ENCODE measurements at regions not wholly inside any gene's neighbourhood (a gene's known extent, or its start where the extent isn't known, plus 50 kb on each side); places are given as distances from the start of the nearest gene placed in this dataset.

- DNase-seq (ENCODE audit: low read depth in 3 of 3, low spot score in 2 of 3) = no peak
Measured at GRCh38 chr11:69967484-69967883, 110.6 kb upstream of the ANO1 start.

- no peak for DNase-seq (ENCODE audit: low read depth in 3 of 3, low spot score in 2 of 3)
Measured at GRCh38 chr11:69968396-69969347, 109.4 kb upstream of the ANO1 start.

- no peak for DNase-seq (ENCODE audit: low read depth in 3 of 3, low spot score in 2 of 3)
Measured at GRCh38 chr11:69969890-69970784, 108.0 kb upstream of the ANO1 start.

- DNase-seq (ENCODE audit: low read depth in 3 of 3, low spot score in 2 of 3) = no peak
Measured at GRCh38 chr11:69970785-69971535, 107.2 kb upstream of the ANO1 start.

- no peak for DNase-seq (ENCODE audit: low read depth in 3 of 3, low spot score in 2 of 3)
Measured at GRCh38 chr11:69971741-69972140, 106.4 kb upstream of the ANO1 start.

- DNase-seq (ENCODE audit: low read depth in 3 of 3, low spot score in 2 of 3) = no peak
Measured at GRCh38 chr11:69972351-69972802, 105.7 kb upstream of the ANO1 start.

- DNase-seq (ENCODE audit: low read depth in 3 of 3, low spot score in 2 of 3) = no peak
Measured at GRCh38 chr11:69974528-69974927, 103.6 kb upstream of the ANO1 start.

- DNase-seq (ENCODE audit: low read depth in 3 of 3, low spot score in 2 of 3) = no peak
Measured at GRCh38 chr11:69975822-69976221, 102.3 kb upstream of the ANO1 start.

- no peak for DNase-seq (ENCODE audit: low read depth in 3 of 3, low spot score in 2 of 3)
Measured at GRCh38 chr11:69976794-69977193, 101.3 kb upstream of the ANO1 start.

- DNase-seq (ENCODE audit: low read depth in 3 of 3, low spot score in 2 of 3) = no peak
Measured at GRCh38 chr11:69977951-69978350, 100.2 kb upstream of the ANO1 start.

- no peak for DNase-seq (ENCODE audit: low read depth in 3 of 3, low spot score in 2 of 3)
Measured at GRCh38 chr11:69978841-69979614, 99.1 kb upstream of the ANO1 start.

- DNase-seq (ENCODE audit: low read depth in 3 of 3, low spot score in 2 of 3) = no peak
Measured at GRCh38 chr11:69979632-69980031, 98.5 kb upstream of the ANO1 start.

- no peak for DNase-seq (ENCODE audit: low read depth in 3 of 3, low spot score in 2 of 3)
Measured at GRCh38 chr11:69981119-69981784, 96.9 kb upstream of the ANO1 start.

GRCh38 chr11:69982690-69983570 is 95.2 kb upstream of the ANO1 start:
- no peak for DNase-seq (ENCODE audit: low read depth in 3 of 3, low spot score in 2 of 3)

GRCh38 chr11:69983571-69983877 is 94.6 kb upstream of the ANO1 start:
- no peak for DNase-seq (ENCODE audit: low read depth in 3 of 3, low spot score in 2 of 3)

- no peak for DNase-seq (ENCODE audit: low read depth in 3 of 3, low spot score in 2 of 3)
Measured at GRCh38 chr11:69983897-69984438, 94.1 kb upstream of the ANO1 start.

GRCh38 chr11:69984457-69985261 is 93.5 kb upstream of the ANO1 start:
- no peak for DNase-seq (ENCODE audit: low read depth in 3 of 3, low spot score in 2 of 3)

GRCh38 chr11:69985331-69985640 is 92.8 kb upstream of the ANO1 start:
- no peak for DNase-seq (ENCODE audit: low read depth in 3 of 3, low spot score in 2 of 3)
